ENCODE measurements at regions not wholly inside any gene's neighbourhood (a gene's known extent, or its start where the extent isn't known, plus 50 kb on each side); places are given as distances from the start of the nearest gene placed in this dataset.

GRCh38 chr3:5332270-5332956, 144.9 kb downstream of the EDEM1 start:
- no peaks in the 10 kb centered on the region for H3K9me3 ChIP-seq (ENCODE audit: insufficient read depth, low read depth, low read length)
- no peak for FAIRE-seq
- H3K36me3 Mint-ChIP-seq (ENCODE audit: low read depth, unreplicated experiment): peaks cover 1% of the 10 kb centered on the region
- H3K9me3 Mint-ChIP-seq (ENCODE audit: unreplicated experiment): peaks cover 12% of the 10 kb centered on the region
- no peaks in the 10 kb centered on the region for H3K36me3 ChIP-seq (ENCODE audit: insufficient read depth, low read length)
- TF ChIP-seq EZH2 (IDR thresholded peaks at IDR 0.05; ENCODE audit: insufficient read depth, low read length): no peak
- no peak for TF ChIP-seq CTCF (IDR thresholded peaks at IDR 0.05; ENCODE audit: insufficient read depth, low read depth, low read length)
- H3K4me1 Mint-ChIP-seq (ENCODE audit: low read depth, unreplicated experiment): peaks cover 8% of the 10 kb centered on the region
- no peaks in the 10 kb centered on the region for H4K20me1 ChIP-seq (ENCODE audit: insufficient read depth, low read length)
- H3K27ac Mint-ChIP-seq (ENCODE audit: unreplicated experiment): no peak overlapping the region
- H3K27me3 ChIP-seq (ENCODE audit: insufficient read depth, low read length): no peaks in the 10 kb centered on the region
- H3K4me3 Mint-ChIP-seq (ENCODE audit: unreplicated experiment): no peak overlapping the region
- no peak overlapping the region for H3K9ac ChIP-seq (ENCODE audit: low read length)
- no peak overlapping the region for H3K4me3 ChIP-seq (ENCODE audit: insufficient read depth, low read depth, low read length)
- DNase-seq (ENCODE audit: low read depth): no peak
- H3K4me1 ChIP-seq (ENCODE audit: insufficient read depth, low read length): peaks cover 8% of the 10 kb centered on the region
- no peak overlapping the region for H2AFZ ChIP-seq (ENCODE audit: low read depth, low read length)
- no peak overlapping the region for H3K4me2 ChIP-seq (ENCODE audit: low read length)
- no peak overlapping the region for H3K27ac ChIP-seq (ENCODE audit: low read depth, low read length)
- H3K27me3 Mint-ChIP-seq (ENCODE audit: low read depth, unreplicated experiment): no peaks in the 10 kb centered on the region
- H3K79me2 ChIP-seq (ENCODE audit: insufficient read depth, low read length): no peaks in the 10 kb centered on the region

- H3K9me3 ChIP-seq (ENCODE audit: insufficient read depth, low read depth, low read length): no peaks in the 10 kb centered on the region
- no peaks in the 10 kb centered on the region for H4K20me1 ChIP-seq (ENCODE audit: insufficient read depth, low read length)
- Mint-ChIP-seq H3K27ac (ENCODE audit: unreplicated experiment) (no peak overlapping the region), H3K4me3 (ENCODE audit: unreplicated experiment) (no peak overlapping the region), H3K4me1 (ENCODE audit: low read depth, unreplicated experiment) (no peaks in the 10 kb centered on the region), H3K36me3 (ENCODE audit: low read depth, unreplicated experiment) (no peaks in the 10 kb centered on the region), H3K27me3 (ENCODE audit: low read depth, unreplicated experiment) (no peaks in the 10 kb centered on the region), H3K9me3 (ENCODE audit: unreplicated experiment) (peaks cover 10% of the 10 kb centered on the region)
- no peak for DNase-seq (ENCODE audit: low read depth)
- no peak for TF ChIP-seq CTCF (IDR thresholded peaks at IDR 0.05; ENCODE audit: insufficient read depth, low read depth, low read length)
- TF ChIP-seq EZH2 (IDR thresholded peaks at IDR 0.05; ENCODE audit: insufficient read depth, low read length): no peak
- H3K36me3 ChIP-seq (ENCODE audit: insufficient read depth, low read length): no peaks in the 10 kb centered on the region
- H3K4me3 ChIP-seq (ENCODE audit: insufficient read depth, low read depth, low read length): no peak overlapping the region
- H2AFZ ChIP-seq (ENCODE audit: low read depth, low read length): no peak overlapping the region
- FAIRE-seq: no peak
- no peak overlapping the region for H3K9ac ChIP-seq (ENCODE audit: low read length)
- no peaks in the 10 kb centered on the region for H3K4me1 ChIP-seq (ENCODE audit: insufficient read depth, low read length)
- H3K27me3 ChIP-seq (ENCODE audit: insufficient read depth, low read length): no peaks in the 10 kb centered on the region
- H3K79me2 ChIP-seq (ENCODE audit: insufficient read depth, low read length): no peaks in the 10 kb centered on the region
- no peak overlapping the region for H3K27ac ChIP-seq (ENCODE audit: low read depth, low read length)
- H3K4me2 ChIP-seq (ENCODE audit: low read length): no peak overlapping the region
These were observed 152.5 kb downstream of the EDEM1 start for GRCh38 chr3:5339967-5340535.

- TF ChIP-seq EZH2 (IDR thresholded peaks at IDR 0.05; ENCODE audit: insufficient read depth, low read length) (no peak), CTCF (IDR thresholded peaks at IDR 0.05; ENCODE audit: insufficient read depth, low read depth, low read length) (no peak)
- DNase-seq (ENCODE audit: low read depth): no peak
- Histone ChIP-seq H2AFZ (ENCODE audit: low read depth, low read length) (no peak overlapping the region), H3K9ac (ENCODE audit: low read length) (no peak overlapping the region), H3K4me2 (ENCODE audit: low read length) (no peak overlapping the region), H3K9me3 (ENCODE audit: insufficient read depth, low read depth, low read length) (no peaks in the 10 kb centered on the region), H3K4me3 (ENCODE audit: insufficient read depth, low read depth, low read length) (no peak overlapping the region), H4K20me1 (ENCODE audit: insufficient read depth, low read length) (no peaks in the 10 kb centered on the region), H3K79me2 (ENCODE audit: insufficient read depth, low read length) (no peaks in the 10 kb centered on the region), H3K4me1 (ENCODE audit: insufficient read depth, low read length) (no peaks in the 10 kb centered on the region), H3K27ac (ENCODE audit: low read depth, low read length) (no peak overlapping the region), H3K27me3 (ENCODE audit: insufficient read depth, low read length) (no peaks in the 10 kb centered on the region), H3K36me3 (ENCODE audit: insufficient read depth, low read length) (no peaks in the 10 kb centered on the region)
- no peak for FAIRE-seq
- Mint-ChIP-seq H3K27ac (ENCODE audit: unreplicated experiment) (no peak overlapping the region), H3K36me3 (ENCODE audit: low read depth, unreplicated experiment) (no peaks in the 10 kb centered on the region), H3K9me3 (ENCODE audit: unreplicated experiment) (peaks cover 12% of the 10 kb centered on the region), H3K27me3 (ENCODE audit: low read depth, unreplicated experiment) (no peaks in the 10 kb centered on the region), H3K4me3 (ENCODE audit: unreplicated experiment) (no peak overlapping the region), H3K4me1 (ENCODE audit: low read depth, unreplicated experiment) (no peaks in the 10 kb centered on the region)
These were observed 154.1 kb downstream of the EDEM1 start for GRCh38 chr3:5341610-5342009.
